Stimulated activated CD8-positive, alpha-beta memory T cell treated with anti-CD3 and anti-CD28 coated beads, Interleukin-2, amount 100 ng/mL, for 1 hour (primary cell): ENCODE measurements at regions not wholly inside any gene's neighbourhood (a gene's known extent, or its start where the extent isn't known, plus 50 kb on each side); places are given as distances from the start of the nearest gene placed in this dataset.

Source experiments
- DNase-seq, 2 donors: peaks; one replicate each; pipeline ENCODE4 v3.0.0-alpha.2; 2020; ENCODE audit warnings: low read depth in 2 of 2

DNA sequence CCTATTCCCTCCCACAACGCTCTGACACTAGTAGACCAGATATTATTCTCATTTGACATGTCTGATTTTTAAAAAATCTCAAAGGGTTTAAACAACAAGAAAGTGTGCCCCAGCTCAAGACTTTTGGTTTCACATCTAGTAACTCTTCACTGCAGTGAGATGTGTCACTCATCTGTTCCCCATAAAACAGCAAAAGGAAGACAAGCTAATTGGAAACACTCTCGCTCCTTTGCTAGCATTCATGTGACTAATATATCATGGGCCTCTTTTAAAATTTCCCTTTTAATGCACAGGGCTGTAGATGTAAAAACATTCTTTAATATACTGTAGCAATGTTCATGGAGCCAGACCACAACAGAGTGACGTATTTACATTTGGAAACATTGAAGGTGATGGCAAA lies 372.6 kb downstream of the ZNF608 start:
- no peak for DNase-seq

DNA sequence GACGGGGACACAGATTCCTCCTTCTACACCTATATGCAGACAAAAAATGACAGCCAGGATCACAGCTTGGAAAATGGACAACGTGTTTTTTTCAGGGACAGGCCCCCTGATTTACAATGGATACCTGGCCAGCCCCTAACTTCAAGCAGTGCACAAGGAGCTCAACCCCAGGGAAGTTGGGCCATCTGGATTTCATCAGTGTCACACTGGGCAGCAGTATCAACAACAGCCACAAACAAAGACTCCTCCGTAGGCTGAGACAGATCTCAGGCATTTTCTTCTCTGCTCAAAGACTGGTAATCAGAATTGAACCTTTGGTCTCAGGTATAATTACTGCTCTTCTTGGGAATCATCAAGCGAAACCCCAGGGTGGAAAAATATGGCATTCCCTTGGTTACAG lies 374.0 kb downstream of the ZNF608 start:
- DNase-seq: no peak

DNA sequence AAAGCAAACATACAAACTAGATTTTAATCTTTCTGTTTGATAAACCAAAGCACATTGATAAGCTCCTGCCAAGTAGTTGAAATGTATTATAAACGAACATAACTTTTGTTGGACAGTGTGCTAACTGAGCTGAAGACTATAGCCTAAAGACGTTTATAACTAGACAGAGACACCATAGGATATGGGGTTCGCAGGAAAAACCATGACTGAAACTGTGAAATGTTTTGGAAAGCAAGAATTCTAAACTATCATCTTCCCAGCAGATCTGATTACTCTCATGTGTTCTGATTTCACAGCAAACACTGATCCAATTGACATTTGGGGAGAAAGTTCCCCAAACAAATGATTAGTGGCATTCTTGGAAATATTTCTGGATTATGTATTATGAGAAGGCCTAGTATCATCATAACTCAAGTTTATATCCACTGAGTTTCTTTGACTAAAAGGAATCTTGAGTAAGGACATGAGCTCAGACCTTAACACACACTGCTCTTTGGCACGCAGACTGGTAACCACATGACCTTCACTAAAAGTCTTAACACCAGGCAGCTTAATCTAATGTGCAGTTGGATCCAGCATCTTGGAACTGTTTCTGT lies 375.2 kb downstream of the ZNF608 start:
- no peak for DNase-seq

DNA sequence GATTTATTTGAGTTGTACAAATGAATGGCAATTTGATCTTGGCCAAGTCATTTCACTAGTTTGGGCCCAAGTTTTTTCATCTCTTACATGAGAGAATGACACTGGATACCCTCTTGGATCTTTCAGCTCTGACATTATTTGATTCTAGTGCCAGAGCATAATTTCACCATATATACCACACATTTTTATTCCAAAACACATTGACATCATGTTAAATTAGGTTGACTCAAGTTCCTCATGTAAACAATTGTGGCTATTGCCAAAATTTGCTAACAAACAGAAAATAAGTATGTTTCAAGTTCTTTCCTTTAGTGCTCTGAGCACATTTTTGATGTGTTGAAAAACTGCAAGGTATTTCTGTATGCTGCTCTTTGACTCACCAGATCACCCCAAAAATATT lies 375.8 kb downstream of the ZNF608 start:
- DNase-seq: no peak

DNA sequence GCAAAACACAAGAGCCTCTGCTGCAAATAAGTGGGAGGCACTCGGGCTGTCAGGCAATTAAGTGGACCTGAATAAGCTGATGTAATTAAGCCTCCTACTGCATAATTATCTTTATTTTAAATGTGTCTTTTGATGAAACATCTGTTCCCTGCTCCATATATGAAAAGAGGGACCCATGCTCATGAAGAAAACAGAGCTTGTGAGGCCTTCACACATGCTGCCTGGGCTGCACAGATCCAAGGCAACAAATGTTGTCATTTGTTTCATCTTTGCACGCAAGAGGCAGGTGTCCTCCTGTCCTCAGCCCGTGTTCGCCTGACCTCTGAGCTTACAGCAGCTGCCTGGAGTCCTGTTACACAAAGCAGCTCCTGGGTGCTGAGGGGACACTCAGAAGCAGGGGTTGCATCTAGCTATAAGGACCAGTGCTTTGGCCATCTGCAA lies 381.1 kb downstream of the ZNF608 start:
- no peak for DNase-seq

DNA sequence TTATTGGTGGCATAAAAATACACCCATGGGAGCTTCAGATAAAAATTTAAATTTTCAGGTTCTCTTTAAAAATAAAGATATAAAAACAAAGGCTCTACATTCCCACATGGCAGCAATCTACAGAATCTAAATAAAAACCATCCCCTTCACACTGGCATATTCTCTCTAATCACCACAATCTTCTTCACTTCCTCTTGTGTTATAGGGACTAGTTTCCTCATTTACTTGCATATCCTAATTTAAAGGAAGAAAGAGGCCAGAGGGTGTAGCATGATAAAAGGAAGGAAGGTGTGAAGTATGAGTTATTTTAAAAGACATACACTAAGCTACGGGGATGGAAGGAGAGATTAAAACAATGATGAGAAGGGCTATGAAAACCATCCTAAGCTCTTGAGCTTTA lies 390.5 kb downstream of the ZNF608 start:
- no peak for DNase-seq

DNA sequence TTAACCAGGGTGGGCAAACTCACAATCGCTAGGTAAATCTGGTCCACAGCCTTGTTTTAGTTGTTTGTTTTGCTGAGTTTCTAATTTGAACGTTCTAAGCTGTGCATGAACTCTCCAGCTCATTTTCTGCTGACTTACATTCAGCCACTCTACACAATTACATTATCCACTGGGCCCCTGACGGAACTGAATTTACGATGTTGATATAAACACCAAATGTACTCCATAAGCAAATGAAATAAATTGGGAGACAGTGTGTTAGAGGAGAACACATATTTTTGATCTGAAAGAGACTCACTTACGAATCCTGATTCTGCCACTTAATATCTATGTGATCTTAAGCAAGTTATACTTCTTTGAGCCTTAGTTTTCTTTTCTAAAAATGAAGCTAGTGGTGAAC lies 393.4 kb downstream of the ZNF608 start:
- DNase-seq: no peak

DNA sequence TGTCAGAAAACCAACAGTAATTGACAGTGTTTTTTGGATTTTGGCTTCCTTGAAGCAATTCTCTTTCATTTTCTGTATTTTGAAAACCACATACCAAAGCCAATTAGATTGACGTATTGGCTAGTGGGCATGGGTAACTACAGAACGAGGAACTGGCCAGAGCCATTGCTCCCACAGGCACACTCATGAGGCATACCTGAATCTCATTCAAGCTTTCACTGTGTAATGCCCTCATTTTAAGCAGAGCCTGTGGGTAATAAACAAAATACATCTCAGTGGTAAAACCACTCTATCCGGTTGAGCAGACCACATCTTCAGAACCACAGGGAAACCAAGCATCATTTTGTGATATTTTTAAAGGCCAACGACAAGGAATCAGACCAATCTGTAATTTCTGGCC lies 394.1 kb downstream of the ZNF608 start:
- DNase-seq: no peak

DNA sequence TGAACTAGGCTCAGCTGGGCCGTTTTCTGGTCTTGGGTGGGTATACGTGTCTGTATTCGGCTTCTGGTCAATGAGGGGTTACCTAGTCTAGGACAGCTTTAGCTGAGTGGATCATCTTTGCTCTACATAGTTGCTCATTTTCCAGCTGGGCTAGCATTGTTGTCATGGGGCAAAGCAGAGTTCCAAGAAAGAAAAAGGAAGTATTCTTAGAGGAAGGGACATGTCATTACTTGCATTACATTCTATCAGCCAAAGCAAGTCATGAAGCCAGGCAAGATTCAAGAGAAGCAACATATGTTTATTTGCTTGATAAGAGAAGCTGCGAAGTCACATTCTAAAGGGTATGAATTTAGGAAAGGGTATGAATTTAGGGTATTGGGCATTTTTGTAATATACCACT lies 396.5 kb downstream of the ZNF608 start:
- DNase-seq: no peak

DNA sequence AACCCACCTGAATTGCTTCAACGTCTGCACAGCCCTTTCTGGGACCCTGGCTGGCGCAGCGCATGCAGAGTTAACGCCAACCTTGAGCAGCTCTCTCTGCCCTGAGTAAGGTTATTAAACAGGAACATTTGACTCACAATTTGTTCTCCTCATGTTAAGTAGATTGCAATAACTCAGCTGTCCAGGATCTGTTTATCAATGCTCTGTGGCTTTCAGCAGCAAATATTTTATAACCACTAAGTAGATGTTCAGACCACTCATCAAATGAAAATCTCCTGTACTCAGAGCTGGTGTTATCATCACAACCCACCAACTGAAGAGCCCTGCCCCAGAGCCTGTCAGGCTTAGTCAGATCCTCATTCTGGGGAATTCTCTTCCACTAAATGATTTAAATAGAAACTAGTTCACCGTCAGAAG lies 403.0 kb downstream of the ZNF608 start:
- DNase-seq: no peak

DNA sequence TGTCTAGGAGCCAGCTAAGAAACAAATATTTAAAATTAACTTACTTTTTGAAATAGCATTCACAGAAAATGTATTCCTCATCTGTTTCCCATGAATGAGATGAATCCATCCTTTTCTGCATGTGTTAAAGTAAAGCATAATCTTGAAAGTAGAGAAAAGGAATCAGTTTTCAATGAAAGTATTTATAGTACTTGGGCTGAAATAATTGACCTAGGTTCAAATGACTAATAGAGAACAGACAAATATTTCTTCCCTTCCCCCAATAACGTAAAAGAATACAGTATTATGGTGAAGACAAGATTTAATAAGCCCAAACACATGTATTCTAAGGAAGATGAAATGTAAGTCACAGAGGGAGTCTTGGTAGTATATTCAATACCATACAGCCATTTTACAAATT lies 403.5 kb downstream of the ZNF608 start:
- no peak for DNase-seq

DNA sequence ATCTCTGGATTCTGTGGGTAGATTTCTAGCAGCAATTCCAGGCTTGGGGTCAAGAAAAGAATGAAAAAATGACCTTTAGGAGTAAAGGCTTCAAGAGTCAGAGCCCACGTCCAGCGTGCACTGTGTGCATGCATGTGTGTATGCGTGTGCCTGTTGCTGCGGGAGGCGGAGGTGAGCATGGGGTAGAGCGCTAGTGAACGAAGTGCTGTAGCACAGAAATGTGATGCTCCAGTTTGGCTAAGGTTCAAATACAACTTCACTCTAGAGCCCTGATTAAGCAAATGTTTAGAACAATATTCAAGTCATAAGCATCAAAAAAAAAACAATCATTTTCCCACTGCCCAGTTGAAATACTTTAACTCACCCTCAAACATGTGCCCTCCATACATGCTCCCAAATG lies 403.9 kb downstream of the ZNF608 start:
- no peak for DNase-seq

DNA sequence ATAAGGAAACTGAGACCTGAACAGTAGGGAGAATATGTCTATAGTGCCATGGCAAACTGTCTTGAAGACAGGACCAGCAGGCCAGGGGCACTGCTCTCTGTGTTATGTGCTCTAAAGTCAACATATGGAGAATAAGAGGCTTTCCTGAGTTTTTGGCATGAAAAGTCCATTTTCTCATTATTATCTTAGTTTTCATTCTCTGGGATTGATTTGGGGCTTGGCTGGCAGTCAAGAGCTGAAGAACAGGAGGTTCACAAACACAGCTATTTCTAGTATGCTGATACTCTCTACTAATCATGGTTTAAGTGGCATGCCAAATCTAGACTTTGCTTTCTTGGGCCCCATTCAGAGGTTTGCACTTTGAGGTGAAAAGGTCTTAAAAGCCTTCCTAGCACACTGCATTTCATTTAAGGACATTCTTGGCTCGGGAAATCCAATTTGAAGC lies 404.4 kb downstream of the ZNF608 start:
- DNase-seq: no peak

DNA sequence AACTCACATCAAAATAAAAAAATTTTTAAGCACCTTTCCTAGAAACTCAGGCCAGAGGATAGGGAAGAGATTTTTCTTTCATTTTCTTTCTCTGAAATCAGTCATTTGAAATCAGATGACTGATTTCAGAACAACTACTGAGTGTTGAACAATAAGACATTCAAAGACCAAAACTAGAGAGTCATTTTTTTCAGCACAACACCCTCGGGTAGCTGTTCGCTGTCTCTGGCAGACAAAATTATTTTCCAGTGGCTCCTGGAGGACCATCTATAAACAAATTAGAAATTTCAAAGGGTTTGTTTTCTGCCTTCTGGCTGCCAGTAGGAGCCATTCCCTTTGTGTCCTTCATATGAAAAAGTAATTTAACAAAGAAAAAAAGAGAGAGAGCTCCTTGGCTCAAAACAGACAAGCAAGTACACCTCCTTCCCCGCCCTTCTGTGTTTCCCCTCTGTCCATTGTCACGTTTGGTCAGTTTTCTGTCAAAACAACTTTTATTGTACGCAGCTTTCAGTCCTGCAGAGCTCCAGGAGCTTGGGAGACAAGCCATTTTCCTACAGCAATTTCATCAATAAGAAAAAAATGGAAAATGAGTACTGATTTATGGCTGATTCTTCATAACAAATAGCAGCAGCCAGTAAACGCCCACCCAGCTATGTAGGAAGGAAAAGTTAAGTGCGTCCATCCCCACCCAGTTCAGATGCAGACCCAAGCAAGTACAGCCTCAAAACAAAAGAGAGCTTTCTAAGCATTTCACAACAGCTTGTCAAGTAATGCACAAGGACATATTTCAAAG lies 405.2 kb downstream of the ZNF608 start:
- no peak for DNase-seq

DNA sequence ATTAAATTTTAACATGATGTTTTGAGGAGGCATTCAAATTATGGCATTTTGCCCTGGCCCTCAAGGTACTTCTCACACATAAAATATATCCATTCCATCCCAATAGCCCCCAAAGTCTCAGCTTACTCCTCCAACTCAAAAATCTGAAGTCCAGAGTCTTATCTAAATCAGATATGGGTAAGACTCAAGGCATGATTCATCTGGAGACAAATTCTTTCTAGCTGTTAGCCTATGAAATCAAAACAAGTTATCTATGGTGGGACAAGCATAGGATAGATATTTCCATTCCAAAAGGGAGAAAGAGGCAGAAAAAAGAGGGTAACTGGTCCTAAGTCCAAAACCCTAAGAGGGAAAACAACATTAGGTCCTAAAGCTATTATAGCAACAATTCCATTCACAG lies 408.4 kb downstream of the ZNF608 start:
- no peak for DNase-seq

DNA sequence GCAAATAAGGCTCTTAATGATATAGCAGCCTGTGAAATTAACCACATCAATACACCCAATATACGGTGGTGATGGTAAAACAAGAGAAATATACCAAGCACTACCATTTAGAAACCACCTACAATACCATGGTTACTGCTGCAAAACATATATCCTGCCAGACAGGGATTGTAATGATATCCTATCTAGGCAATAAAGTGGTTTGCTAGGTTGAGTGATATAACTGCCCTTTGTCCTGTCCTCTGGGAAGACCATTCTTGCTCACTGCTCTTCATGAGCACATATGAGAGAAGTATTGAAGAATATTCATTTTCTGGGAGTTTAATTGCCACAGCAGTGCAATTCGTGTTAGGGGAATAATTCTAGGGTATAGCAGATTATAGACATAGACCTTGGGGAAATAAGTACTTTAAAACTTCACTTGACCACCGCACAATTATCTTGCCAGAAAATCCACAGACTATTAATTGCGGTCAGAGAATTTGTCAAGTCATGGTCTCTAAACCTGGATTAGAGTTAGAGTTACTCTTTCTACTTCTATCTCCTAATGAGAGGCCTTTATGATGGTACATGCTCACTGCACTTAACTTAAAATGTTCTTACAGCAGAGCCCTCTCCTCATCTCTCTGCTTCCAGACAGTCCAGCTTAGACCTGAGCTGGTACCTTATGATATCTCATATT lies 413.0 kb downstream of the ZNF608 start:
- DNase-seq: no peak

DNA sequence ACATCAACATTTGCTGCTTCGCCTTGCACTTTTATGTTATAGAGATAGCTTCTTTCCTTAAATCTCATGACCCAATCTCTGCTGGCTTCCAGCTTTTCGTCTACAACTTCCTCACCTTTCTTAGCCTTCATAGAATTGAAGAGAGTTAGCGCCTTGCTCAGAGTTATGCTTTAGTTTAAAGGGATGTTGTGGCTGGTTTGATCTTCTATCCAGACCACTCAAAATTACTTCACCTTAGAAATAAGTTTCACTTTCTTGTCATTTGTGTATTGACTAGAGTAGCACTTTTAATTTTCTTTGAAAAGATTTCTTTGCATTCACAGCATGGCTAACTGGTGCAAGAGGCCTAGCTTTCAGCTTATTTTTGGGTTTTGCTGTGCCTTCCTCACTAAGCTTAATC lies 414.2 kb downstream of the ZNF608 start:
- DNase-seq: no peak

DNA sequence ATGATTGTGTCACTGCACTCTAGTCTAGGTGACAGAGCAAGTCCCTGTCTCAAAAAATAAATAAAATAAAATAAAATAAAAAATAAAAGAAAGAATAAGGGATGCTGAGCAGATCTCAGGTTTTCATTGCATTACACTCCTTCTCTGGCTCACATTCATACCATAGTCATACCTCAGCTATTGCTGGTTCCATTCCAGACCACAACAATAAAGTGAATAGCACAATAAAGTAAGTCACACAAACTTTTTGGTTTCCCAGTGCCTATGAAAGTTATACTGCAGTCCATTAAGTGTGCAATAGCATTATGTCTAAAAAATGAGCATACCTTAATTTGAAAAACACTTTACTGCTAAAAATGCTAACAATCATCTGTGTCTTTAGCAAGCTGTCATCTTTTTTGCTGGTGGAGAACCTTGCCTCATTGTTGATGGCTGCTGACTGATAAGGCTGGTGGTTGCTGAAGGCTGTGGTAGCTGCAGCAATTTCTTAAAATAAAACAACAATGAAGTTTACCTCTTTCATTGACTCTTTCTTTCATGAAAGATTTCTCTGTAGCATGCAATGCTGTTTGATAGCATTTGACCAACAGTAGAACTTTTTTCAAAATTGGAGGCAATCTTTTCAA lies 415.7 kb downstream of the ZNF608 start:
- no peak for DNase-seq

DNA sequence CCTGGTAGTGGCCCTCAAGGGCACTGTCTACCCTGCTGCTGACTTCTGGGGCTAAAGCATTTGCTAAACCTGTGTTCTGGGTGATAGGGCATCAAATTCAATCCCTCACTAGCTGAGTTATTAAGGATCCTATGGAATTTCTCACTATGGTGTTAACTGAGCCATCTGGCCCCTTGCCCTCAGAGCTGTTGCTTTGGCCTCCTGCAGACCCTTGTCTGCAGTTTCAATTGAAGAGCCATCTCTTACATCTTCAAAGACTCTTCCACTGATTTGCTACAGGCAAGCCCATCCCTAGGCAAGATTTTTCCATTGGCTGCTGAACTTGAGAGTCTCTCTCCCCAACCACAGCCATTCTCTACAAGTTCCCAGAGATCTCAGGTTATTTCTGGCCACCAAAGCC lies 418.2 kb downstream of the ZNF608 start:
- DNase-seq: no peak

DNA sequence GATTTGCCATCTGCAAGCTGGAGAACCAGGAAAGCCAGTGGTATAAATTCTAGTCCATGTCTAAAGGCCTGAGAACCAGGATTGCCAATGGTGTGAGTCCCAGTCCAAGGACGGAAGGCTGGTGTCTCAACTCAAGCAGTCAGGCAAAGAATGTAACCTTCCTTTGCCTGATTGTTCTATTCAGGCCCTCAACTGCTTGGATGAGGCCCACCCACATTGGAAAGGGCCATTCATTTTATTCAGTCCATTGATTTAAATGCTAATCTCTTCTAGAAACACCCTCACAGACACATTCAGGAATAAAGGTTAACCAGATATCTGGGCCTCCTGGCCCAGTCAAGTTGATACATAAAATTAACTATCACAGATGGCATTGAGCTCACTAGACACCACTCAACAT lies 427.8 kb downstream of the ZNF608 start:
- no peak for DNase-seq

DNA sequence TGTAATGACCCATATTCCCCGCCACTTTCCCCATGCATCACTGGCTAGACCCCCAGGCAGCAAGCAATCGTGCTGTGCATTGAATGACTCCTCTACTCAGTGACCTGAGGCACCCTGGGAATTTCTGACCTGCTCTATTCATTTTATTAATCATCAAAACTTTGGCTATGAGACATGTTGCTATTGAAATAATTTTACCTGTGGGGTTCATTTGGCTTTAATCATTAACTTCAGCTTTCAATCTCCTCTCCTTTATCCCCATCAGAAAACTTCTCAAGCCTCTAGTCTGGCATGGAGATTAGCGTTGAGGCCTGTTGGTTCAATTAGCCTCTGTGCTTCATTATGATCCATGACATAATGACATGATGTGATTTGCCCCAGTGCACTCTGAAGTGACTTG lies 429.0 kb downstream of the ZNF608 start:
- no peak for DNase-seq

DNA sequence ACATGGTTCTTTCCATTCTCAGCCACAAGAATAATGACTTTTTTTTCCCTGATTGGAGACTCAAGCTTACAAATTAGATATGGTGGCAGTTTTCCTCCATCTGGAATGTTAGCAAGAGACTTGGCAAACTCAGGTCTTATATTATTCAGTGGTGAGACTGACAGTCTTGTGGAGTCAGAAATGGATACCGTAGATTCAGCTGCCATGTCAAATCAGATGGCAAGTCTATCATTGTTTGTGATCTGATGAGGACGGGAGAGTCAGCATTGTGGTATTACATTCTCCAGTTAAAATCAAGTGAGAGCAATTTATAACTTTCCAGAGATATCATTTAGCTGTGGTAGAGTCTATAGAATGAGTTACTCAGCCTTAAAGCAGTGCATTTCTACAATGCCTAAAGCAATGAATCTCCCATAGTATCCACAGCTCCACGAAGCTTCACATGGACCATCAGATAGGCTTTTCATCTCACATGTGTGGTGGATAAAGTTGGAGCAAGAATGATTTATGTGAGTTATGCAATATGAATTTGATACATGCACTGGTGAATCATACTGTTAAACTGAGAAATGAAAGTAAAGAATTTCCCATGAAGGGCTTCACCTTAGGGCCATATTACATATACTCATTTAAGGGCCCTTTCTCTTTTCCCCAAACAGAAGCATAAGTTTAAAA lies 430.6 kb downstream of the ZNF608 start:
- DNase-seq: no peak
